OCI-LY3 (cell line): ENCODE measurements at regions not wholly inside any gene's neighbourhood (a gene's known extent, or its start where the extent isn't known, plus 50 kb on each side); places are given as distances from the start of the nearest gene placed in this dataset.

ENCODE experiments used
- CTCF ChIP-seq: fragments of 200-600, 300-600 bp; sonication (generic); IDR thresholded peaks from 2 replicates; pipeline ENCODE4 v1.5.1; 2014; ENCODE audit warnings: antibody characterized with exemption, low read length, low read depth
- EZH2phosphoT487 ChIP-seq: fragments of 200-600 bp; shearing (Covaris generic); IDR thresholded peaks from 2 replicates; pipeline ENCODE4 v1.6.1; 2018; ENCODE audit warnings: antibody characterized with exemption, mixed run types, low read depth

GRCh38 chr1:30417701-30418046 lies 305.7 kb downstream of the MATN1 start:
- TF ChIP-seq CTCF (no peak), EZH2phosphoT487 (no peak)
